Mammary epithelial cell (primary cell): ENCODE measurements at regions not wholly inside any gene's neighbourhood (a gene's known extent, or its start where the extent isn't known, plus 50 kb on each side); places are given as distances from the start of the nearest gene placed in this dataset.

Source experiments
- EZH2 ChIP-seq: IDR thresholded peaks from 2 replicates; pipeline ENCODE4 v1.6.1; 2012; ENCODE audit warnings: low read length, inconsistent platforms, borderline replicate concordance
- TF ChIP-seq, protein P1 (sequence below), 2 donors: IDR thresholded peaks in 1 of 2; conservative IDR thresholded peaks in 1 of 2; 2 replicates each; pipeline ENCODE4 v1.5.1; 2011 to 2012; ENCODE audit warnings: inconsistent platforms in 2 of 2, low read length in 2 of 2, mild to moderate bottlenecking in 2 of 2, control low read depth in 1 of 2, low read depth in 1 of 2; ENCODE audit not compliant: insufficient read depth in 1 of 2; ENCODE audit errors: extremely low read depth in 1 of 2

DNA sequence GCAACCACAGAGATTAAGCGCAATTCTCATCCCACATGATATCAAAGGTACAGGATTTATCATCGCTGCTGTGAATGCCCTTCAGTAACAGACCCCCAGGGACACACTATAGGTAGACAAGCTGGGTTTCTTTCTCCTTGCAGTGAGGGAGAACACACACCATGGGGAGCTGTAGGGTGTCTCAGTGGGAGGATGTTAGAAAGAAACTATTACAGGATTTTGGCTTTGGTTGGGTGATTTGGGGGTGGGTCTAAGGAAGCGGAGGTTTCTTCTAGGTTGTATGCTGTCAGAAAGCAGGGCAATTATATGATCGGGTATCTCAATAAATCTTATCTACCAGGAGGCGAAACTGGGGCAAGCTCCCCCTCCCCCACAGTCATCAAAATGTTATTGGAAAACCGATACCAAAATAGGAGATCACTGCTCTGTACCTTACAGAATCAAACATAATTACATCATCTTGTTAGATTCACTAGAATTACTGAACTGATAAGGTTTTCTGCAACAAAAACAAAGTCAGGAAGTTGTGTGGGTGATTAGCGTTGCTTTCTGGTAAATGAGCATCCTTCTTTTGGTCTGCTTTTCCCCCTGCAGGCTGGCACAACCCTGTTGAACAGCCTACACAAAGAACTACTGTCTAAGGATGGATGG, 209.7 kb downstream of the TEX36 start:
- TF ChIP-seq, protein P1, sequence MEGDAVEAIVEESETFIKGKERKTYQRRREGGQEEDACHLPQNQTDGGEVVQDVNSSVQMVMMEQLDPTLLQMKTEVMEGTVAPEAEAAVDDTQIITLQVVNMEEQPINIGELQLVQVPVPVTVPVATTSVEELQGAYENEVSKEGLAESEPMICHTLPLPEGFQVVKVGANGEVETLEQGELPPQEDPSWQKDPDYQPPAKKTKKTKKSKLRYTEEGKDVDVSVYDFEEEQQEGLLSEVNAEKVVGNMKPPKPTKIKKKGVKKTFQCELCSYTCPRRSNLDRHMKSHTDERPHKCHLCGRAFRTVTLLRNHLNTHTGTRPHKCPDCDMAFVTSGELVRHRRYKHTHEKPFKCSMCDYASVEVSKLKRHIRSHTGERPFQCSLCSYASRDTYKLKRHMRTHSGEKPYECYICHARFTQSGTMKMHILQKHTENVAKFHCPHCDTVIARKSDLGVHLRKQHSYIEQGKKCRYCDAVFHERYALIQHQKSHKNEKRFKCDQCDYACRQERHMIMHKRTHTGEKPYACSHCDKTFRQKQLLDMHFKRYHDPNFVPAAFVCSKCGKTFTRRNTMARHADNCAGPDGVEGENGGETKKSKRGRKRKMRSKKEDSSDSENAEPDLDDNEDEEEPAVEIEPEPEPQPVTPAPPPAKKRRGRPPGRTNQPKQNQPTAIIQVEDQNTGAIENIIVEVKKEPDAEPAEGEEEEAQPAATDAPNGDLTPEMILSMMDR (conservative IDR thresholded peaks at IDR 0.05 in 1 of 2, IDR thresholded peaks at IDR 0.05 in 1 of 2; ENCODE audit: extremely low read depth in 1 of 2, insufficient read depth in 1 of 2, low read depth in 1 of 2, low read length in 2 of 2), result no peak
- no peak for TF ChIP-seq EZH2
